NCI-H69 (cell line): ENCODE measurements at regions not wholly inside any gene's neighbourhood (a gene's known extent, or its start where the extent isn't known, plus 50 kb on each side); places are given as distances from the start of the nearest gene placed in this dataset.

Experiments used
- DNase-seq: peaks from one replicate; lab custom pipeline; 2025; lab: John Stamatoyannopoulos, UW

GRCh38 chrX:45745479-45745878, 544.8 kb upstream of the DIPK2B start:
- DNase-seq: no peak

DNA sequence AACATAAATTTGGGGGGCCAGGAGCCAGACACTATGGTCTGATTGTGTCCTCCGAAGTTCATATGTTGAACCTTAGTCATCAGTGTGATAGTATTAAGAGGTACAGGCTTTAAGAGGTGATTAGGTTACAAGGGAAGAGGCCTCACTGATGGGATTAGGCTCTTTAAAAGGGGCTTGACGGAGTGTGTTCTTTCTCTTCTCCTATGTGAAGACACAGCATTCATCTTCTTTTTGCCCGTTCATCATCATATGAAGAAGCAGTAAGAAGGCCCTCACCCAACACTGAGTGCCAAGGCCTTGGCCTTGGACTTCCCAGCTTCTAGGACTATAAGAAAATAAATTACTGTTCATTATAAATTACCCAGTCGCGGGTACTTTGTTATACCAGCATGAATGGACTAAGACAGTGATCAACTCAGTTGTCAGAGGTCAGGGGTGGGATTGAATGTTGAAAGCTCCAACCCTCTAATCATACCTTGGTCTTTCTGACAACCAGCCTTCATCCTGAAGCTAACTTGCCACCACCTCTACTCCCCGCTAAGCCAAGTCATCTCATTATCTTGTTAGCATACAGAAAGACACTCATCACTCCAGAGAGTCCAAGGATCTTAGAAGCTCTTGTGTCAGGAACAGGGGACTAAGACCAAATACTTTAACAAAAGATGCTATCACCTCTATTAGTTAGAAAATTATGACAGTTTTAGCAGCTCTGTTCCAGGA, 543.4 kb upstream of the DIPK2B start:
- DNase-seq: no peak

DNA sequence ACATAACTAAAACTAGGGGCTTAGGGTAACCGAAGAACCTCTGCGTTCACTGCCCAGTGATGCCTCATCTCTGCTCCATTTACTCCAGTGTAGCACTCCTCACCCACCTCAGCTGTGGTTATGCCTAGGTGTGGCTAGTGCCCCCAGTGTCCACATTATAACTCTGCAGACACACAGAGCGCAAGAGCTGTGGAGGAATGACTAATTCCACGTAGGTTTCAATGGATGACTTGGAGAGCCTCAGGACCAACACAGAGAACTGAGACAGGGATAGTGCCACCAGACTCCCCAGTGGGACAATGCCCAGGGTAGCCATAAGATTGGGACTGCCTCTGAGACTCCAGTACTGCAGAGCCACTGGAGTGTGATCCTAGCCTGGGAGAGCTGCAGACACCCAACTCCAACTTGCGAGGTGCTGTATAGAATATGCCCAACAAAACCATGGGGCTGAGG, 542.4 kb upstream of the DIPK2B start:
- DNase-seq: peak; percentile 2

DNA sequence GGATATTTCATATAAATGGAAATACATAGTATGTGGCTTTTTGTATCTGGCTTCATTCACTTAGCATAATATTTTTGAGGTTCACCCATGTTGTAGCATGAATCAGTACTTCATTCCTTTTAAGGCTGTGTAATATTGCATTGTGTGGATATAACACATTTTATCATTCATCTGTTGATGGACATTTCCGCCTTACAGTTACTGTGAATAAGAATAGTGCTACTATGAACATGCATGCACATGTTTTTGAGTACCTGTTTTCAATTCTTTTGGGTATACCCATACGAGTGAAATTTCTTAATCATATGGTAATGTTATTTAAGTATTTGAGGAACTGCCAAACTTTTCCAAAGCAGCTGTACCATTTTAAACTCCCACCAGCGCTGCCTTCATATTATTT, 539.6 kb upstream of the DIPK2B start:
- no peak for DNase-seq

GRCh38 chrX:45735571-45735970, 534.9 kb upstream of the DIPK2B start:
- DNase-seq: peak; percentile 43

DNA sequence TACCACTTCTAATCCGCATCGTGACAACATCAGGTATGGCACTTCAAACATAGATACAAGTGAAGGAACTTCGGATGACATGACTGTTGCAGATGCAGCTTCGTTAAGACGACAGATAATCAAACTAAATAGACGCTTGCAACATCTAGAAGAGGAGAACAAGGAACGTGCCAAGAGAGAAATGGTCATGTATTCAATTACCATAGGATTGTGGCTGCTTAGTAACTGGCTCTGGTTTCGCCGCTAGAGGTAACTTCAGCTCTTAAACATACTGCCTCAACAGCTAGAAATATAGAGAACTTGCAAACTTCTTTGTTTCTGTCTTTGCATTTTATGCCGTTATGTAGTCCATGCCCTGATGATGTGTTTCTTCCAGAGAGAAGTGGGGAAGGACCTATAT, 530.8 kb upstream of the DIPK2B start:
- DNase-seq: no peak

GRCh38 chrX:45727761-45728160, 527.1 kb upstream of the DIPK2B start:
- DNase-seq: no peak

DNA sequence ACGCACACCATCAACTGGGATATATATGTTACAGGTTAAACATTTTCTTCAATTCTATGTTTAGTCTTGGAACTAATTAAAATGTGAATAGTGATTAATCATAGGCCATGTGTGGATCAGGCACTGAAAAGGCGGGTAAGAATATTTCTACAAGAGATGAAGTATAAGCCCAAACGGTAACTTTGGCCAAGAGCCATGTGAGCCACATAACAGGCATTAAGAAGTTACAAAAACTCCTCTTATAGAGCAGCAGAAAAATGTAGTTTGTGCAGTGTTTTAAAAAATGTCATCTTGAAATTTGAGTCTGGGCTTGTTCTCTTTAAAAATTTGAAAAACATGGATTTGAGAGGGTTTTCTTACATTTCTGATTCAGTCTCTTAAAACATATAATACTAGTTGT, 521.8 kb upstream of the DIPK2B start:
- no peak for DNase-seq

DNA sequence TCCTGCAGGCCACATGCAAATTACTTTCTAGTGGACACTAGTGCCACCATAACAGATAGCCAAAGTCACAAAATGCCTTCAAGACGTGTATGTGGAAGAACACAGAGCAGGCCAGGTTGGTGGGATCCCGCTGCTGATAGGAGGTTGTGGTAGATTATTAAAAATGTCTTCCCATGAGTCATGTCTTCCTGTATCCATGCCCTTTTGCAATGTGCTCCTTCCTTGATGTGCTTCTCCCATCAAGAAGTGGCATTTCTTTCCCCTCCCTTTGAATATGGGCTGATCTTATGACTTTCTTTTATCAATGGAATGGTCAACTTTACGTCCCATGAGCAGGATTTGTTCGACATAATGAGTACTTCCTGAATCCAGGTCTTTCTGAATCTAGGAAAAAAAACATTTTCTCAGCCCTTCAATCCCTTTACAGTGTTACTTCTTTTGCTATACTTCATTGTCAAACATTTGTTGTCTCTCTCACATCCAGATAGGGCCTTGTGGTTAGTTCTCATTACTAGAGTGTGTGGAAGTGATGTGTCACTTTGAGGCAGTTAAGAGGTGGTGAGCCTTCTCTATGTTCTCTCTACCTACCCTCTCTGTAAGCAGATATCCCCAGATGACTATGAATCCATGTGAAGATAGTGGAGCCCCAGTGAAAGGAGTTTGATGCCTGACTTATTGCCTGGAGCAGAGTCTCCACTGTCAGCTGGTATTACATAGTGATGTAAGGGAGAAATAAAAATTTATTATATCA, 519.2 kb upstream of the DIPK2B start:
- no peak for DNase-seq

- DNase-seq: no peak
Observed at GRCh38 chrX:45718676-45719075, 518.0 kb upstream of the DIPK2B start.

DNA sequence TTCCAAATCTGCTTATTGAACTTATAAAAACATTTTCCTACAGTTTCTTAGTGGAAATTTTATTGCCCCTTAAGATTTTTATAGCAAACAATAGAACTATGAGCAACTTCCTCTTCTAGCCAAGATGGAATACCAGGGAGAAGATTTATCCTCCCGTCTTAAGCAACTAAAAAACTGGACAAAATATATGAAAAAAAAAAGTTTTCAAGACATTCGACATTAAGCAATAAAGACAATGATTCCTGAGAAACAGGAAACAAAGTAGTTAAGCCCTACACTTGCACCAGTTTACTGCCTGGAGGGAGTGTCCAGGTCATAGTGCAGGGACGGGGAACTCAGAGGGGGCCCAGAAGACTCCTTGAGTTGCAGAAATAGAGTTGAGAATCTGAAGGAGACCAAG, 516.1 kb upstream of the DIPK2B start:
- no peak for DNase-seq

GRCh38 chrX:45715748-45716147, 515.1 kb upstream of the DIPK2B start:
- no peak for DNase-seq

- no peak for DNase-seq
Observed at GRCh38 chrX:45714866-45715265, 514.2 kb upstream of the DIPK2B start.

- DNase-seq: no peak
Observed at GRCh38 chrX:45712067-45712466, 511.4 kb upstream of the DIPK2B start.

GRCh38 chrX:45711231-45711630, 510.6 kb upstream of the DIPK2B start:
- no peak for DNase-seq

- no peak for DNase-seq
Observed at GRCh38 chrX:45710081-45710801, 509.6 kb upstream of the DIPK2B start.

DNA sequence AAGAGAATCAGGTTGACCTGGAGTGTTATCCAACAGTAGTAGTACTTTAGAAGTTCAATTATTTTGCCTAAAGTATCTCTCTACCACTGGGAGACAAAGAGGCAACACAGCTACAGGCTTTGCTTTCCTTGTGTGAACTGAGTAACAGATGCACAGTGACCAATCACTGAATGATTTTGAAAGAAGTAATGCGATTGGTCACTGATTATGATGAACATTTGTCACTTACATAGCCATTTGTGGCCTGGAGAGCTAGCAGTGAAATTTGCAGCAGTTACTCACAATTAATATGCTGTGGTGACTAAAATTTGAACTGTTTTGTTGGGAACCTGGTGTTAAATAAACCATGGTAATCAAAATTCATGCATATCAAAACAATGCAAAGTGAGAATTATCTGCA, 508.7 kb upstream of the DIPK2B start:
- no peak for DNase-seq

- no peak for DNase-seq
Observed at GRCh38 chrX:45699158-45699557, 498.5 kb upstream of the DIPK2B start.

DNA sequence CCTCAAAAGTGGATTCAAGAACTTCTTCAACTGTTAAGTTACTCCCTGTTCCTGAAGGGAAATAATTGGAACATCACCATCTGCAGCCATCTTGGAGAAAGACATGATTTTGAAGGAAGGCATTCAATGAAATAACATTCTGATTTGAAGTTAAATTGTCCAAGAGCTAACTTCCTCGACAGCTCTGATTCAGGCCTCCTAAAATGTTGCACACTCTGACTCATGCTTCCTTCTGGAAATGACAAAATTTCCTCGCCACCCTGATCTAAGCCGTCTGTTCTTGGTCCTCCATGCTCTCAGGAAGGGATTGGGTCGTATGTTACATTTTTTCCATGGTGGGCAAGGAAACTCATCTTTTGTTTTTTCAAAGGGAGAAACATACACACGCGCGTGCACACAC, 496.9 kb upstream of the DIPK2B start:
- no peak for DNase-seq

DNA sequence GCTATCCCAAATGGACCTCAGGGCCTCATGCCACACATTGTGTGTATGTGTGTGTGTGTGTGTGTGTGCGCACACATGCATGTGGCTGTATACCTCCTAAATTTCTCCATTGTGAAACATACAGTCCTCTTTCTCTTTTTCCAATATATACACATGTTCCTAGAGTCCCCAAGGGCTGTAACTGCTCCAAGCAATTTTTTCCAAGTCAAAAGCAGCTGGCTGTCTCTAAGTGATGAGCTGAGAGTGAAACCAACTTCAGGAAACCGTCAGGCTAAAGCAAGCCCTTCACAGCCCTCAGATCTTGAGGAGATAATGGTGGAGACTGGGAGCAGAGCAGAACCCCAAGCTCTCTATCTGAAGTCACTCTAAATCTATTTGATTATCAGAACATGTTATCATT, 496.1 kb upstream of the DIPK2B start:
- no peak for DNase-seq

GRCh38 chrX:45689971-45690370, 489.3 kb upstream of the DIPK2B start:
- DNase-seq: no peak

- no peak for DNase-seq
Observed at GRCh38 chrX:45683914-45684313, 483.2 kb upstream of the DIPK2B start.

DNA sequence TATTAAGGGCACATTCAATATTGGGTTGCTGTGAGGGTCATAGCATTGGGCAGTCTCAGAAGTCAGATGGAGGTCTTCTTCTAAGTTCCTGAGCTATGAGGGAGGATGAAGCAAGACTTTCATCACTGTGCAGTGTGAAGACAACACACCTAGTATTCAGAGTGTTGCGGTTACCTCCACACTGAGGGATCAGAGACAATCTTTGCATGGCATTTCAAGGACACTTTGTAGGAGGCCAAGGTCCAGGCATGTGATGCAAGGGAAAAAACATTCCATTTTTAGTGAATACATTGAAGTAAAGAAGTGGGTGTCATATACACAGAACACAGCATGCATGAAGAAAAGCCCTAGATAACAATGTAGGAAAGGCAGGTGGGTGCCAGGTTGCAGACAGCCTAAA, 481.2 kb upstream of the DIPK2B start:
- DNase-seq: no peak
